ENCODE measurements at regions not wholly inside any gene's neighbourhood (a gene's known extent, or its start where the extent isn't known, plus 50 kb on each side); places are given as distances from the start of the nearest gene placed in this dataset.
"Not testable (repeated sequence)": the region's sequence is repeated elsewhere in the genome, so short reads cannot be mapped to it uniquely, and the experiment has no call there.

GRCh38 chr14:105662043-105662442, 135.7 kb downstream of the TMEM121 start:
- FAIRE-seq: not testable (repeated sequence)

- FAIRE-seq: not testable (repeated sequence)
Observed at GRCh38 chr14:105662592-105662991, 136.2 kb downstream of the TMEM121 start.

GRCh38 chr14:105663323-105663722, 136.9 kb downstream of the TMEM121 start:
- FAIRE-seq: not testable (repeated sequence)

GRCh38 chr14:105663818-105664596, 137.6 kb downstream of the TMEM121 start:
- FAIRE-seq: not testable (repeated sequence)

GRCh38 chr14:105664691-105665090, 138.3 kb downstream of the TMEM121 start:
- no peak for FAIRE-seq

- FAIRE-seq: no peak
Observed at GRCh38 chr14:105665247-105665950, 139.0 kb downstream of the TMEM121 start.

- FAIRE-seq: no peak
Observed at GRCh38 chr14:105665951-105666277, 139.5 kb downstream of the TMEM121 start.

GRCh38 chr14:105666420-105666819, 140.0 kb downstream of the TMEM121 start:
- no peak for FAIRE-seq

- not testable (repeated sequence) for FAIRE-seq
Observed at GRCh38 chr14:105666991-105667662, 140.7 kb downstream of the TMEM121 start.

GRCh38 chr14:105667663-105668020, 141.3 kb downstream of the TMEM121 start:
- FAIRE-seq: not testable (repeated sequence)

- FAIRE-seq: not testable (repeated sequence)
Observed at GRCh38 chr14:105668021-105668420, 141.6 kb downstream of the TMEM121 start.

- FAIRE-seq: not testable (repeated sequence)
Observed at GRCh38 chr14:105668471-105669230, 142.3 kb downstream of the TMEM121 start.

- FAIRE-seq: not testable (repeated sequence)
Observed at GRCh38 chr14:105669231-105669610, 142.8 kb downstream of the TMEM121 start.

GRCh38 chr14:105669646-105670045, 143.3 kb downstream of the TMEM121 start:
- FAIRE-seq: not testable (repeated sequence)

- not testable (repeated sequence) for FAIRE-seq
Observed at GRCh38 chr14:105672450-105673200, 146.2 kb downstream of the TMEM121 start.

- not testable (repeated sequence) for FAIRE-seq
Observed at GRCh38 chr14:105675433-105675832, 149.1 kb downstream of the TMEM121 start.

- FAIRE-seq: not testable (repeated sequence)
Observed at GRCh38 chr14:105675905-105676670, 149.7 kb downstream of the TMEM121 start.

- FAIRE-seq: not testable (repeated sequence)
Observed at GRCh38 chr14:105678057-105678456, 151.7 kb downstream of the TMEM121 start.

GRCh38 chr14:105678996-105679958, 152.9 kb downstream of the TMEM121 start:
- FAIRE-seq: not testable (repeated sequence)
